OCI-LY3 (cell line): ENCODE measurements at regions not wholly inside any gene's neighbourhood (a gene's known extent, or its start where the extent isn't known, plus 50 kb on each side); places are given as distances from the start of the nearest gene placed in this dataset.

Source experiments
- H2AFZ ChIP-seq: fragments of 200-600, 300-600 bp; shearing (Covaris generic); 2 replicates; pipeline ENCODE4 v1.6.0; 2014; ENCODE audit warnings: antibody characterized with exemption, low read depth, low read length
- H3K27ac ChIP-seq: fragments of 200-600, 300-600 bp; sonication (generic); 2 replicates; pipeline ENCODE4 v1.5.1; 2014; ENCODE audit warnings: mild to moderate bottlenecking, low read length, moderate library complexity, mixed read lengths
- H3K27me3 ChIP-seq: fragments of 200-600, 300-600 bp; sonication (generic); 2 replicates; pipeline ENCODE4 v1.6.1; 2014; ENCODE audit warnings: low read depth, low read length, mixed read lengths
- H3K36me3 ChIP-seq: fragments of 200-600, 300-600 bp; sonication (generic); replicated peaks from 2 replicates; pipeline ENCODE3; 2014; ENCODE audit warnings: low read depth, low read length, mixed read lengths
- H3K4me1 ChIP-seq: fragments of 300-600, 200-600 bp; sonication (generic); 2 replicates; pipeline ENCODE4 v1.6.1; 2014; ENCODE audit warnings: low read length, mixed read lengths
- H3K4me2 ChIP-seq: fragments of 200-600, 300-600 bp; sonication (generic); 2 replicates; pipeline ENCODE4 v1.6.1; 2014; ENCODE audit warnings: low read length, mixed read lengths
- H3K4me3 ChIP-seq: fragments of 300-600, 200-600 bp; sonication (generic); 2 replicates; pipeline ENCODE4 v1.5.1; 2014; ENCODE audit warnings: antibody characterized with exemption, mild to moderate bottlenecking, low read length, moderate library complexity
- H3K79me2 ChIP-seq: fragments of 300-600, 200-600 bp; shearing (Covaris generic); 2 replicates; pipeline ENCODE4 v1.6.1; 2014; ENCODE audit warnings: mild to moderate bottlenecking, low read length, mixed read lengths
- H3K9ac ChIP-seq: fragments of 300-600, 200-600 bp; shearing (Covaris generic); 2 replicates; pipeline ENCODE4 v1.6.0; 2014; ENCODE audit warnings: mild to moderate bottlenecking, low read length, moderate library complexity
- H3K9me3 ChIP-seq: fragments of 200-600, 300-600 bp; shearing (Covaris generic); 2 replicates; pipeline ENCODE4 v1.6.1; 2014; ENCODE audit warnings: low read length, mixed read lengths; ENCODE audit not compliant: insufficient read depth
- H4K20me1 ChIP-seq: fragments of 200-600, 300-600 bp; sonication (generic); 2 replicates; pipeline ENCODE4 v1.6.1; 2016; ENCODE audit warnings: low read length, mixed read lengths; ENCODE audit not compliant: insufficient read depth
- CTCF ChIP-seq: fragments of 200-600, 300-600 bp; sonication (generic); IDR thresholded peaks from 2 replicates; pipeline ENCODE4 v1.5.1; 2014; ENCODE audit warnings: antibody characterized with exemption, low read length, low read depth
- EZH2phosphoT487 ChIP-seq: fragments of 200-600 bp; shearing (Covaris generic); IDR thresholded peaks from 2 replicates; pipeline ENCODE4 v1.6.1; 2018; ENCODE audit warnings: antibody characterized with exemption, mixed run types, low read depth

GRCh38 chr12:97203408-97203807 is 259.2 kb upstream of the RMST start:
- Histone ChIP-seq H4K20me1 (no peaks in the 10 kb centered on the region), H3K9ac (no peak overlapping the region), H2AFZ (no peak overlapping the region), H3K27me3 (no peaks in the 10 kb centered on the region), H3K9me3 (no peaks in the 10 kb centered on the region), H3K36me3 (no peaks in the 10 kb centered on the region), H3K27ac (no peak overlapping the region), H3K4me3 (no peak overlapping the region), H3K4me1 (no peaks in the 10 kb centered on the region), H3K4me2 (no peak overlapping the region), H3K79me2 (no peaks in the 10 kb centered on the region)
- TF ChIP-seq EZH2phosphoT487 (no peak), CTCF (no peak)

GRCh38 chr12:97209997-97210396 is 252.6 kb upstream of the RMST start:
- H3K27me3 ChIP-seq, result no peaks in the 10 kb centered on the region
- H4K20me1 ChIP-seq, result no peaks in the 10 kb centered on the region
- H3K4me2 ChIP-seq, result no peak overlapping the region
- H3K4me3 ChIP-seq, result no peak overlapping the region
- no peaks in the 10 kb centered on the region for H3K36me3 ChIP-seq
- H3K4me1 ChIP-seq, result no peaks in the 10 kb centered on the region
- H3K27ac ChIP-seq, result no peak overlapping the region
- H3K9ac ChIP-seq, result no peak overlapping the region
- TF ChIP-seq CTCF (no peak), EZH2phosphoT487 (no peak)
- no peaks in the 10 kb centered on the region for H3K79me2 ChIP-seq
- H2AFZ ChIP-seq, result no peak overlapping the region
- H3K9me3 ChIP-seq, result no peaks in the 10 kb centered on the region

GRCh38 chr12:97211416-97211930 is 251.1 kb upstream of the RMST start:
- Histone ChIP-seq H3K79me2 (no peaks in the 10 kb centered on the region), H3K4me1 (no peaks in the 10 kb centered on the region), H3K9me3 (no peaks in the 10 kb centered on the region), H3K4me2 (no peak overlapping the region), H4K20me1 (no peaks in the 10 kb centered on the region), H3K27ac (no peak overlapping the region), H3K9ac (no peak overlapping the region), H3K36me3 (no peaks in the 10 kb centered on the region), H3K27me3 (no peaks in the 10 kb centered on the region), H3K4me3 (no peak overlapping the region), H2AFZ (no peak overlapping the region)
- TF ChIP-seq EZH2phosphoT487 (no peak), CTCF (no peak)

- Histone ChIP-seq H3K27me3 (no peaks in the 10 kb centered on the region), H3K9me3 (no peaks in the 10 kb centered on the region), H3K4me2 (no peak overlapping the region), H3K36me3 (no peaks in the 10 kb centered on the region), H4K20me1 (no peaks in the 10 kb centered on the region), H3K9ac (no peak overlapping the region), H2AFZ (no peak overlapping the region), H3K4me1 (no peaks in the 10 kb centered on the region), H3K27ac (no peak overlapping the region), H3K4me3 (no peak overlapping the region), H3K79me2 (no peaks in the 10 kb centered on the region)
- no peak for TF ChIP-seq EZH2phosphoT487
- TF ChIP-seq CTCF, result no peak
These were observed 245.8 kb upstream of the RMST start for GRCh38 chr12:97216848-97217247.
